ENCODE measurements at regions not wholly inside any gene's neighbourhood (a gene's known extent, or its start where the extent isn't known, plus 50 kb on each side); places are given as distances from the start of the nearest gene placed in this dataset.

DNA sequence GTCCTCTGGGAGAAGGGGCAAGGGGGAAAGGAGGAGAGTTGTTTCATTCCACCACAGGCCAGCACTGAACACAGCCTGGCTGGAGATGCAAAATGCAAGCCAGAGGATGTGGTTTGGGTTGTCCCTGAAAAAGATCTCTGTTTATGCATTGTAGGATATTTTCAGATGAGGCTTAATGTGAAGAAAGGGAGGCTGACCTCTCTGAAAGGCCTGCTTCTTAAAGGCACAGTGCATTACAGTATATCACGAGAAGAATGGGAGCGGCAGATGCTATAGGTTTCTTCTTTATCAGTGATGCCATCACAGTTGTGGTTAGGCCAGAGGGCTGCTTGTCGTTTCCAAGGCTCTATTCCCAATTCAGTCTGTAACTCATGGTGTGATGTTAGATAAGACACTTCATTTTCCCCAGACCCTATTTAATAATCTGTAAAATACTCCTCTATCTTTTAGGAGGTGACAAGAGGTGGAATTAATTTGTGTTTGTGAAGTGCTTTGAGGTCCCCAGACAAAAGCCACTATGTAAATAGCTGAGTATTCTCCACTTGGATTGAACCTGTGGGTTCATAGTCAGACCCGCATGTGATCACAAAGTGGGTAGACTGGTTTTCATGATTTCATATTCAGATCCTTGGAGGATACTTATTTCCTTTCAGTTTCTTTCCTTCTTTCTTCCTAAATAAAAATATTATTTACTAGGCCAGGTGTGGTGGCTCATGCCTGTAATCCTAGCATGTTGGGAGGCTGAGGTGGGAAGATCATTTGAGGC lies 76.5 kb upstream of the WDR26 start:
- TF ChIP-seq, protein P1, sequence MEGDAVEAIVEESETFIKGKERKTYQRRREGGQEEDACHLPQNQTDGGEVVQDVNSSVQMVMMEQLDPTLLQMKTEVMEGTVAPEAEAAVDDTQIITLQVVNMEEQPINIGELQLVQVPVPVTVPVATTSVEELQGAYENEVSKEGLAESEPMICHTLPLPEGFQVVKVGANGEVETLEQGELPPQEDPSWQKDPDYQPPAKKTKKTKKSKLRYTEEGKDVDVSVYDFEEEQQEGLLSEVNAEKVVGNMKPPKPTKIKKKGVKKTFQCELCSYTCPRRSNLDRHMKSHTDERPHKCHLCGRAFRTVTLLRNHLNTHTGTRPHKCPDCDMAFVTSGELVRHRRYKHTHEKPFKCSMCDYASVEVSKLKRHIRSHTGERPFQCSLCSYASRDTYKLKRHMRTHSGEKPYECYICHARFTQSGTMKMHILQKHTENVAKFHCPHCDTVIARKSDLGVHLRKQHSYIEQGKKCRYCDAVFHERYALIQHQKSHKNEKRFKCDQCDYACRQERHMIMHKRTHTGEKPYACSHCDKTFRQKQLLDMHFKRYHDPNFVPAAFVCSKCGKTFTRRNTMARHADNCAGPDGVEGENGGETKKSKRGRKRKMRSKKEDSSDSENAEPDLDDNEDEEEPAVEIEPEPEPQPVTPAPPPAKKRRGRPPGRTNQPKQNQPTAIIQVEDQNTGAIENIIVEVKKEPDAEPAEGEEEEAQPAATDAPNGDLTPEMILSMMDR (conservative IDR thresholded peaks at IDR 0.05; ENCODE audit: low read length): no peak
- no peak for TF ChIP-seq EZH2phosphoT487 (IDR thresholded peaks at IDR 0.05; ENCODE audit: borderline replicate concordance)
